ENCODE measurements at regions not wholly inside any gene's neighbourhood (a gene's known extent, or its start where the extent isn't known, plus 50 kb on each side); places are given as distances from the start of the nearest gene placed in this dataset.

GRCh38 chr2:42108852-42109251 lies 60.3 kb upstream of the EML4 start:
- no peak for DNase-seq

- DNase-seq: no peak
These were observed 59.1 kb upstream of the EML4 start for GRCh38 chr2:42109959-42110640.

- DNase-seq: no peak
These were observed 58.4 kb upstream of the EML4 start for GRCh38 chr2:42110641-42111322.

GRCh38 chr2:42112418-42112817 lies 56.7 kb upstream of the EML4 start:
- no peak for DNase-seq

- DNase-seq: no peak
These were observed 55.7 kb upstream of the EML4 start for GRCh38 chr2:42113452-42113851.

GRCh38 chr2:42114091-42114490 lies 55.1 kb upstream of the EML4 start:
- DNase-seq: no peak

- DNase-seq: no peak
These were observed 53.6 kb upstream of the EML4 start for GRCh38 chr2:42115588-42115987.

GRCh38 chr2:42116195-42117181 lies 52.7 kb upstream of the EML4 start:
- no peak for DNase-seq

- no peak for DNase-seq
These were observed 52.0 kb upstream of the EML4 start for GRCh38 chr2:42117182-42117579.

GRCh38 chr2:42117923-42118753 lies 51.0 kb upstream of the EML4 start:
- peak; percentile 62 for DNase-seq

GRCh38 chr2:42118754-42119569 lies 50.2 kb upstream of the EML4 start:
- DNase-seq: no peak

Measured in DMS53 (cell line).